DND-41 (cell line): ENCODE measurements at regions not wholly inside any gene's neighbourhood (a gene's known extent, or its start where the extent isn't known, plus 50 kb on each side); places are given as distances from the start of the nearest gene placed in this dataset.

Experiments
- EZH2 ChIP-seq: IDR thresholded peaks from 3 replicates; pipeline ENCODE4 v1.6.1; 2012; ENCODE audit warnings: borderline replicate concordance, low read depth, mild to moderate bottlenecking, moderate library complexity, low read length, inconsistent platforms; ENCODE audit not compliant: severe bottlenecking
- TF ChIP-seq, protein P1 (sequence below): IDR thresholded peaks from 2 replicates; pipeline ENCODE4 v1.5.1; 2012; ENCODE audit warnings: borderline replicate concordance, low read length, moderate library complexity, mild to moderate bottlenecking; ENCODE audit not compliant: poor library complexity, severe bottlenecking; ENCODE audit errors: extremely low read depth

DNA sequence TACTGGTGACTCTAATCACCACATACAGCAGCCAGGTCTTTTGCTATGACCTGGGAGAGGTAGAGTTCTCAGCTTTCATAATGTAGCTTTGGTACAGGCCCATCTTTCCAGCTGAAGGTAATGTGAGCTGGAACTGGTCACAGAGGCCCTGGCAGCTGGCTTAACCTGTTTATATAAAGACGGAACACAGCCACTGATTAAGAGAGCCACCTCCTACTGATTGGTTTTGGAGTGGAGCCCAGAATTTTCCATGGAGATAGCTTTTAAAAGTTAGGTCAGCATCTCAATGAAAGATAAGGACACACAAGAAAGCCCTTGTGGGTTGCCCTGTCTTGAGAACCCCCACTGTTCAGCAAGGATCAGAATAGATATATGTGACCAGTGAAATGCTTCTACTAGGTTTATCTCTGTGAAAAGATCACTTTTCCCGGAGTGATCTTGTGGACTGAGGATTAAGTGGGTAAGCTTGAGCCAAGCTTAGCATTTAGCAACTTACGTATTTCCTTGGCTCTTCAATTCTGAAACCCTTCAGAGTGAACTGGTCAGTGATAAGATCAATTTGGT lies 213.7 kb upstream of the CITED2 start:
- TF ChIP-seq, protein P1, sequence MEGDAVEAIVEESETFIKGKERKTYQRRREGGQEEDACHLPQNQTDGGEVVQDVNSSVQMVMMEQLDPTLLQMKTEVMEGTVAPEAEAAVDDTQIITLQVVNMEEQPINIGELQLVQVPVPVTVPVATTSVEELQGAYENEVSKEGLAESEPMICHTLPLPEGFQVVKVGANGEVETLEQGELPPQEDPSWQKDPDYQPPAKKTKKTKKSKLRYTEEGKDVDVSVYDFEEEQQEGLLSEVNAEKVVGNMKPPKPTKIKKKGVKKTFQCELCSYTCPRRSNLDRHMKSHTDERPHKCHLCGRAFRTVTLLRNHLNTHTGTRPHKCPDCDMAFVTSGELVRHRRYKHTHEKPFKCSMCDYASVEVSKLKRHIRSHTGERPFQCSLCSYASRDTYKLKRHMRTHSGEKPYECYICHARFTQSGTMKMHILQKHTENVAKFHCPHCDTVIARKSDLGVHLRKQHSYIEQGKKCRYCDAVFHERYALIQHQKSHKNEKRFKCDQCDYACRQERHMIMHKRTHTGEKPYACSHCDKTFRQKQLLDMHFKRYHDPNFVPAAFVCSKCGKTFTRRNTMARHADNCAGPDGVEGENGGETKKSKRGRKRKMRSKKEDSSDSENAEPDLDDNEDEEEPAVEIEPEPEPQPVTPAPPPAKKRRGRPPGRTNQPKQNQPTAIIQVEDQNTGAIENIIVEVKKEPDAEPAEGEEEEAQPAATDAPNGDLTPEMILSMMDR, result no peak
- no peak for TF ChIP-seq EZH2
